ENCODE measurements at regions not wholly inside any gene's neighbourhood (a gene's known extent, or its start where the extent isn't known, plus 50 kb on each side); places are given as distances from the start of the nearest gene placed in this dataset.

- TF ChIP-seq CTCF (IDR thresholded peaks at IDR 0.05 in 4 of 5, conservative IDR thresholded peaks at IDR 0.05 in 1 of 5) (no peak), POLR2A (IDR thresholded peaks at IDR 0.05) (no peak)
Measured at GRCh38 chr4:180448306-180448705, 1794.9 kb upstream of the TENM3 start.

Data from gastrocnemius medialis (tissue), 4 donors.